ENCODE measurements at regions not wholly inside any gene's neighbourhood (a gene's known extent, or its start where the extent isn't known, plus 50 kb on each side); places are given as distances from the start of the nearest gene placed in this dataset.

DNA sequence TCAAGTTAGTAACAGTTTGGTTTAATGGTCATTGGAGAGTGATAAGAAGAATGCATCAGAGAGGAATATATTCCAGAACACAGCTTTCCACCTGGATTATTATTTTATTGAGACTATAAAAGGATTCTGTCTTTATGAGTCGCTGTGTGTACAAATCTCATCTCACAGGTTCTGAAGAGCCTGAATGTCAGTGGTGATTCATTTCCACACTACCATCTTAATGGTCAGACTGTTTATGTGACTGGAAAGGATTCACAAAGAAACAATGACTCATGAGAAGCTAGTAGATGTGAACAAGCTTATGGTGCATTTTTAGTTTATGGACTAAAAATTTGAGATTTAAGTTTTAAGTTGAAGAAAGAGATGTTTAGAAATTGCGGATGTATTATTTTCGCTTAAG, 685.4 kb upstream of the NRXN1 start:
- H3K27me3 ChIP-seq (ENCODE audit: control insufficient read depth, insufficient read depth, low read length), result no peaks in the 10 kb centered on the region
- WGBS (ENCODE audit: insufficient coverage, low lambda C conversion rate), result no CpG with 5 or more reads among the region's 3 CpGs
- peaks cover 7% of the 10 kb centered on the region for H3K9me3 ChIP-seq (ENCODE audit: control insufficient read depth, low read depth, low read length)
- H3K4me3 ChIP-seq (ENCODE audit: low read length), result no peak overlapping the region
- H3K4me1 ChIP-seq (ENCODE audit: control insufficient read depth, insufficient read depth, low read length), result no peaks in the 10 kb centered on the region
- DNase-seq, result peak; percentile 35 to 66
- no peak overlapping the region for H3K27ac ChIP-seq (ENCODE audit: low read length)
- H3K36me3 ChIP-seq (ENCODE audit: control insufficient read depth, insufficient read depth, low read length), result no peaks in the 10 kb centered on the region

GRCh38 chr2:51711766-51712165, 679.8 kb upstream of the NRXN1 start:
- Histone ChIP-seq H3K27me3 (ENCODE audit: control insufficient read depth, insufficient read depth, low read length) (no peaks in the 10 kb centered on the region), H3K4me3 (ENCODE audit: low read length) (no peak overlapping the region), H3K36me3 (ENCODE audit: control insufficient read depth, insufficient read depth, low read length) (no peaks in the 10 kb centered on the region), H3K27ac (ENCODE audit: low read length) (no peak overlapping the region), H3K4me1 (ENCODE audit: control insufficient read depth, insufficient read depth, low read length) (no peaks in the 10 kb centered on the region), H3K9me3 (ENCODE audit: control insufficient read depth, low read depth, low read length) (peaks cover 7% of the 10 kb centered on the region)
- WGBS (ENCODE audit: insufficient coverage, low lambda C conversion rate), result 94% methylated on average over 3 of the region's 3 CpGs
- DNase-seq, result no peak

GRCh38 chr2:51710222-51710621, 678.3 kb upstream of the NRXN1 start:
- Histone ChIP-seq H3K4me1 (ENCODE audit: control insufficient read depth, insufficient read depth, low read length) (no peaks in the 10 kb centered on the region), H3K4me3 (ENCODE audit: low read length) (no peak overlapping the region), H3K27me3 (ENCODE audit: control insufficient read depth, insufficient read depth, low read length) (no peaks in the 10 kb centered on the region), H3K9me3 (ENCODE audit: control insufficient read depth, low read depth, low read length) (peaks cover 7% of the 10 kb centered on the region), H3K27ac (ENCODE audit: low read length) (no peak overlapping the region), H3K36me3 (ENCODE audit: control insufficient read depth, insufficient read depth, low read length) (no peaks in the 10 kb centered on the region)
- WGBS (ENCODE audit: insufficient coverage, low lambda C conversion rate), result no CpG with 5 or more reads among the region's 3 CpGs
- no peak for DNase-seq

GRCh38 chr2:51707625-51708024, 675.7 kb upstream of the NRXN1 start:
- Histone ChIP-seq H3K27ac (ENCODE audit: low read length) (no peak overlapping the region), H3K4me1 (ENCODE audit: control insufficient read depth, insufficient read depth, low read length) (no peaks in the 10 kb centered on the region), H3K36me3 (ENCODE audit: control insufficient read depth, insufficient read depth, low read length) (no peaks in the 10 kb centered on the region), H3K27me3 (ENCODE audit: control insufficient read depth, insufficient read depth, low read length) (no peaks in the 10 kb centered on the region), H3K9me3 (ENCODE audit: control insufficient read depth, low read depth, low read length) (no peaks in the 10 kb centered on the region), H3K4me3 (ENCODE audit: low read length) (no peak overlapping the region)
- DNase-seq, result no peak
- WGBS (ENCODE audit: insufficient coverage, low lambda C conversion rate), result 97% methylated on average over 3 of the region's 3 CpGs

GRCh38 chr2:51706220-51706619, 674.3 kb upstream of the NRXN1 start:
- H3K4me3 ChIP-seq (ENCODE audit: low read length), result no peak overlapping the region
- WGBS (ENCODE audit: insufficient coverage, low lambda C conversion rate), result 43% methylated on average over 1 of the region's 3 CpGs
- no peaks in the 10 kb centered on the region for H3K36me3 ChIP-seq (ENCODE audit: control insufficient read depth, insufficient read depth, low read length)
- H3K4me1 ChIP-seq (ENCODE audit: control insufficient read depth, insufficient read depth, low read length), result no peaks in the 10 kb centered on the region
- no peaks in the 10 kb centered on the region for H3K27me3 ChIP-seq (ENCODE audit: control insufficient read depth, insufficient read depth, low read length)
- H3K9me3 ChIP-seq (ENCODE audit: control insufficient read depth, low read depth, low read length), result no peaks in the 10 kb centered on the region
- no peak for DNase-seq
- H3K27ac ChIP-seq (ENCODE audit: low read length), result no peak overlapping the region

DNA sequence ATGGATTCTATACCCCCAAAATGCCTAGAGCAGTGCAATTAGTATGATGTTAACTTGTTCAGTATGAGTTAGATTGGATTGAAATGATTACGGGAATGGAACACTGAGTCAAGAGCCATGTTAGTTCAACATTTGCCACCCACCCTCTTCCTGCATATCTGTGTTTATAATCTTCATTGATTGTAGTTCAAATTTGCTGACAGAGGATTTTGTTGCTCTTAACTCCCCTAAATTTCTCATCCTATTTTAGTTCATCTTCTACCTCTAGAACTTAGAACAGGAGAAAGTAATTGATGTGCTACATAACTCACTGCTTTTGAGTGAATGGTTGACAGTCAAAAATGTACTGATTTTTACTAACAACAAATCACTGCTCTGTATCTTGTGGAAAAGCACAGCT, 673.5 kb upstream of the NRXN1 start:
- H3K27ac ChIP-seq (ENCODE audit: low read length), result no peak overlapping the region

DNA sequence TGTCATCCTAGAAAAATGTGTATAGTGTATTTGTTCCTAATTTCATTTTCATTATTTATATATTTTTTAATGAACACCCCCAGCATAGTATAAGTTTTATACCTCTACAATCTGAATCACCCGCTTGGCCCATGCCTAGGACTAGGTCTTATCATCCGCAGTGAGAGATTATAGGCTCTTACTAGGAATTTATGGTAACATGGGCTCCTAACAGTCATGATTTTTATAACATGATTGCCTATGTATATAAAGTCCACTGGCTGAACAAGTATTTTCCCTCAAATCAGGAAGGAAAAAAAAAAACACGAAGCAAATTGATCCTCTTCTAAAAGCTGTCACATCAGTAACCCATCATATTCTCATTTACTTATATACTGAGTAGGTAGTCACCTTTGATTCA, 666.1 kb upstream of the NRXN1 start:
- WGBS (ENCODE audit: insufficient coverage, low lambda C conversion rate), result 18% methylated on average over 2 of the region's 3 CpGs
- Histone ChIP-seq H3K4me1 (ENCODE audit: control insufficient read depth, insufficient read depth, low read length) (peaks cover 3% of the 10 kb centered on the region), H3K36me3 (ENCODE audit: control insufficient read depth, insufficient read depth, low read length) (no peaks in the 10 kb centered on the region), H3K9me3 (ENCODE audit: control insufficient read depth, low read depth, low read length) (no peaks in the 10 kb centered on the region), H3K27ac (ENCODE audit: low read length) (no peak overlapping the region), H3K27me3 (ENCODE audit: control insufficient read depth, insufficient read depth, low read length) (no peaks in the 10 kb centered on the region), H3K4me3 (ENCODE audit: low read length) (no peak overlapping the region)
- peak; percentile 21 to 52 for DNase-seq

More for the DNA sequence above, 673.5 kb upstream of the NRXN1 start:
- no peak for DNase-seq
- no peaks in the 10 kb centered on the region for H3K9me3 ChIP-seq (ENCODE audit: control insufficient read depth, low read depth, low read length)
- WGBS (ENCODE audit: insufficient coverage, low lambda C conversion rate), result no CpG with 5 or more reads among the region's 1 CpG
- H3K36me3 ChIP-seq (ENCODE audit: control insufficient read depth, insufficient read depth, low read length), result no peaks in the 10 kb centered on the region
- H3K4me3 ChIP-seq (ENCODE audit: low read length), result no peak overlapping the region
- no peaks in the 10 kb centered on the region for H3K4me1 ChIP-seq (ENCODE audit: control insufficient read depth, insufficient read depth, low read length)
- H3K27me3 ChIP-seq (ENCODE audit: control insufficient read depth, insufficient read depth, low read length), result no peaks in the 10 kb centered on the region

GRCh38 chr2:51697095-51697494, 665.2 kb upstream of the NRXN1 start:
- H3K27ac ChIP-seq (ENCODE audit: low read length), result no peak overlapping the region
- no peaks in the 10 kb centered on the region for H3K36me3 ChIP-seq (ENCODE audit: control insufficient read depth, insufficient read depth, low read length)
- H3K9me3 ChIP-seq (ENCODE audit: control insufficient read depth, low read depth, low read length), result no peaks in the 10 kb centered on the region
- 40% methylated on average over 2 of the region's 5 CpGs for WGBS (ENCODE audit: insufficient coverage, low lambda C conversion rate)
- H3K4me1 ChIP-seq (ENCODE audit: control insufficient read depth, insufficient read depth, low read length), result peaks cover 3% of the 10 kb centered on the region
- H3K27me3 ChIP-seq (ENCODE audit: control insufficient read depth, insufficient read depth, low read length), result no peaks in the 10 kb centered on the region
- no peak overlapping the region for H3K4me3 ChIP-seq (ENCODE audit: low read length)
- peak in 1 of 2 donors; percentile 8 for DNase-seq

GRCh38 chr2:51695531-51695930, 663.6 kb upstream of the NRXN1 start:
- Histone ChIP-seq H3K27me3 (ENCODE audit: control insufficient read depth, insufficient read depth, low read length) (no peaks in the 10 kb centered on the region), H3K9me3 (ENCODE audit: control insufficient read depth, low read depth, low read length) (no peaks in the 10 kb centered on the region), H3K27ac (ENCODE audit: low read length) (no peak overlapping the region), H3K36me3 (ENCODE audit: control insufficient read depth, insufficient read depth, low read length) (no peaks in the 10 kb centered on the region), H3K4me3 (ENCODE audit: low read length) (no peak overlapping the region), H3K4me1 (ENCODE audit: control insufficient read depth, insufficient read depth, low read length) (peaks cover 3% of the 10 kb centered on the region)
- no peak for DNase-seq
- whole genome bisulfite sequencing (ENCODE audit: insufficient coverage, low lambda C conversion rate), result 100% methylated on average over 1 of the region's 1 CpG

GRCh38 chr2:51693640-51694039, 661.7 kb upstream of the NRXN1 start:
- Histone ChIP-seq H3K4me1 (ENCODE audit: control insufficient read depth, insufficient read depth, low read length) (peaks cover 2% of the 10 kb centered on the region), H3K4me3 (ENCODE audit: low read length) (no peak overlapping the region), H3K27ac (ENCODE audit: low read length) (no peak overlapping the region), H3K9me3 (ENCODE audit: control insufficient read depth, low read depth, low read length) (no peaks in the 10 kb centered on the region), H3K36me3 (ENCODE audit: control insufficient read depth, insufficient read depth, low read length) (no peaks in the 10 kb centered on the region), H3K27me3 (ENCODE audit: control insufficient read depth, insufficient read depth, low read length) (no peaks in the 10 kb centered on the region)
- DNase-seq, result no peak
- 100% methylated on average over 1 of the region's 1 CpG for WGBS (ENCODE audit: insufficient coverage, low lambda C conversion rate)

GRCh38 chr2:51681854-51682253, 649.9 kb upstream of the NRXN1 start:
- H3K36me3 ChIP-seq (ENCODE audit: control insufficient read depth, insufficient read depth, low read length), result no peaks in the 10 kb centered on the region
- H3K27me3 ChIP-seq (ENCODE audit: control insufficient read depth, insufficient read depth, low read length), result no peaks in the 10 kb centered on the region
- H3K4me1 ChIP-seq (ENCODE audit: control insufficient read depth, insufficient read depth, low read length), result no peaks in the 10 kb centered on the region
- 100% methylated on average over 1 of the region's 2 CpGs for WGBS (ENCODE audit: insufficient coverage, low lambda C conversion rate)
- no peak overlapping the region for H3K27ac ChIP-seq (ENCODE audit: low read length)
- DNase-seq, result no peak
- no peak overlapping the region for H3K4me3 ChIP-seq (ENCODE audit: low read length)
- no peaks in the 10 kb centered on the region for H3K9me3 ChIP-seq (ENCODE audit: control insufficient read depth, low read depth, low read length)

All from large intestine (tissue), 3 donors.